Type B pancreatic cell (in vitro differentiated cells): ENCODE measurements at regions not wholly inside any gene's neighbourhood (a gene's known extent, or its start where the extent isn't known, plus 50 kb on each side); places are given as distances from the start of the nearest gene placed in this dataset.

Source experiments
- DNase-seq: peaks from one replicate; pipeline ENCODE4 v3.0.0; 2021; ENCODE audit warnings: mixed read lengths; ENCODE audit not compliant: unreplicated experiment; ENCODE audit errors: extremely low spot score
- H3K27ac Mint-ChIP-seq: 2 replicates; pipeline ENCODE4 v1.8.0; 2021; ENCODE audit warnings: mild to moderate bottlenecking, mixed read lengths
- H3K27me3 Mint-ChIP-seq: 2 replicates; pipeline ENCODE4 v1.8.0; 2021; ENCODE audit warnings: mixed read lengths
- H3K36me3 Mint-ChIP-seq: 2 replicates; pipeline ENCODE4 v1.8.0; 2021; ENCODE audit warnings: mixed read lengths
- H3K4me1 Mint-ChIP-seq: one replicate; pipeline ENCODE4 v1.8.0; 2021; ENCODE audit warnings: mixed read lengths; ENCODE audit not compliant: unreplicated experiment
- H3K4me3 Mint-ChIP-seq: 2 replicates; pipeline ENCODE4 v1.8.0; 2021; ENCODE audit warnings: mild to moderate bottlenecking, mixed read lengths
- H3K9me3 Mint-ChIP-seq: 2 replicates; pipeline ENCODE4 v1.8.0; 2021; ENCODE audit warnings: mixed read lengths
- CTCF ChIP-seq: fragments of 200-600 bp; sonication (generic); conservative IDR thresholded peaks from 2 replicates; pipeline ENCODE4 v1.5.0; 2021; ENCODE audit warnings: antibody characterized with exemption, mild to moderate bottlenecking

- H3K9me3 Mint-ChIP-seq = no peaks in the 10 kb centered on the region
- peaks cover 9% of the 10 kb centered on the region for H3K4me1 Mint-ChIP-seq
- no peaks in the 10 kb centered on the region for H3K27me3 Mint-ChIP-seq
- TF ChIP-seq CTCF = no peak
- H3K27ac Mint-ChIP-seq = no peak overlapping the region
- DNase-seq = no peak
- peaks cover 15% of the 10 kb centered on the region for H3K36me3 Mint-ChIP-seq
- no peak overlapping the region for H3K4me3 Mint-ChIP-seq
Observed at GRCh38 chr11:8758619-8759169, 76.1 kb downstream of the RPL27A start.

- no peaks in the 10 kb centered on the region for H3K27me3 Mint-ChIP-seq
- no peak overlapping the region for H3K4me3 Mint-ChIP-seq
- TF ChIP-seq CTCF = no peak
- H3K4me1 Mint-ChIP-seq = peaks cover 9% of the 10 kb centered on the region
- H3K36me3 Mint-ChIP-seq = peaks cover 12% of the 10 kb centered on the region
- DNase-seq = no peak
- H3K27ac Mint-ChIP-seq = no peak overlapping the region
- no peaks in the 10 kb centered on the region for H3K9me3 Mint-ChIP-seq
Observed at GRCh38 chr11:8759634-8760033, 77.0 kb downstream of the RPL27A start.

GRCh38 chr11:8760896-8761295 lies 78.3 kb downstream of the RPL27A start:
- Mint-ChIP-seq H3K27me3 (no peaks in the 10 kb centered on the region), H3K36me3 (peaks cover 5% of the 10 kb centered on the region), H3K4me1 (peaks cover 13% of the 10 kb centered on the region), H3K4me3 (no peak overlapping the region), H3K9me3 (no peaks in the 10 kb centered on the region), H3K27ac (no peak overlapping the region)
- no peak for TF ChIP-seq CTCF
- DNase-seq = no peak

GRCh38 chr11:8763070-8763685 lies 80.6 kb downstream of the RPL27A start:
- H3K4me3 Mint-ChIP-seq = no peak overlapping the region
- H3K4me1 Mint-ChIP-seq = peaks cover 18% of the 10 kb centered on the region
- H3K9me3 Mint-ChIP-seq = no peaks in the 10 kb centered on the region
- peaks cover 4% of the 10 kb centered on the region for H3K36me3 Mint-ChIP-seq
- TF ChIP-seq CTCF = no peak
- H3K27me3 Mint-ChIP-seq = no peaks in the 10 kb centered on the region
- DNase-seq = no peak
- H3K27ac Mint-ChIP-seq = no peak overlapping the region

GRCh38 chr11:8765294-8765693 lies 82.7 kb downstream of the RPL27A start:
- peak overlapping the region; percentile 68 for H3K27ac Mint-ChIP-seq
- H3K27me3 Mint-ChIP-seq = no peaks in the 10 kb centered on the region
- H3K4me3 Mint-ChIP-seq = no peak overlapping the region
- peaks cover 23% of the 10 kb centered on the region for H3K4me1 Mint-ChIP-seq
- H3K9me3 Mint-ChIP-seq = no peaks in the 10 kb centered on the region
- TF ChIP-seq CTCF = no peak
- no peak for DNase-seq
- H3K36me3 Mint-ChIP-seq = peaks cover 4% of the 10 kb centered on the region
